ENCODE measurements at regions not wholly inside any gene's neighbourhood (a gene's known extent, or its start where the extent isn't known, plus 50 kb on each side); places are given as distances from the start of the nearest gene placed in this dataset.

GRCh38 chr2:180799141-180799540, 181.3 kb upstream of the UBE2E3 start:
- H3K9ac ChIP-seq, result no peak overlapping the region
- TF ChIP-seq PBX3 (IDR thresholded peaks at IDR 0.05) (no peak), RFX5 (IDR thresholded peaks at IDR 0.05; ENCODE audit: low read length) (no peak), FOXM1 (IDR thresholded peaks at IDR 0.05; ENCODE audit: low read depth) (no peak), FOXJ3 (CRISPR knock-in tag; IDR thresholded peaks at IDR 0.05) (no peak), POLR2AphosphoS5 (IDR thresholded peaks at IDR 0.05; ENCODE audit: low read depth, low read length) (no peak), ELF1 (IDR thresholded peaks at IDR 0.05) (no peak), RXRA (IDR thresholded peaks at IDR 0.05; ENCODE audit: borderline replicate concordance, low read depth) (no peak), MXI1 (IDR thresholded peaks at IDR 0.05; ENCODE audit: low read depth, low read length) (no peak), GABPA (IDR thresholded peaks at IDR 0.05; ENCODE audit: low read depth) (no peak), RCOR1 (IDR thresholded peaks at IDR 0.05; ENCODE audit: low read length) (no peak), RAD21 (IDR thresholded peaks at IDR 0.05; ENCODE audit: low read length) (no peak), MAX (IDR thresholded peaks at IDR 0.05; ENCODE audit: low read depth) (no peak), NFIC (IDR thresholded peaks at IDR 0.05; ENCODE audit: borderline replicate concordance) (no peak)
- TF ChIP-seq, protein P1, sequence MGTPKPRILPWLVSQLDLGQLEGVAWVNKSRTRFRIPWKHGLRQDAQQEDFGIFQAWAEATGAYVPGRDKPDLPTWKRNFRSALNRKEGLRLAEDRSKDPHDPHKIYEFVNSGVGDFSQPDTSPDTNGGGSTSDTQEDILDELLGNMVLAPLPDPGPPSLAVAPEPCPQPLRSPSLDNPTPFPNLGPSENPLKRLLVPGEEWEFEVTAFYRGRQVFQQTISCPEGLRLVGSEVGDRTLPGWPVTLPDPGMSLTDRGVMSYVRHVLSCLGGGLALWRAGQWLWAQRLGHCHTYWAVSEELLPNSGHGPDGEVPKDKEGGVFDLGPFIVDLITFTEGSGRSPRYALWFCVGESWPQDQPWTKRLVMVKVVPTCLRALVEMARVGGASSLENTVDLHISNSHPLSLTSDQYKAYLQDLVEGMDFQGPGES (IDR thresholded peaks at IDR 0.05; ENCODE audit: low read depth, low read length), result no peak
- WGBS (ENCODE audit: low lambda C conversion rate), result 77% methylated on average over 1 of the region's 1 CpG
- H3K9me2 ChIP-seq, result no peaks in the 10 kb centered on the region; the same call in 1 of the 2 replicates
- H3F3A ChIP-seq (replicated peaks; ENCODE audit: insufficient read depth), result no peaks in the 10 kb centered on the region
- H4K20me1 ChIP-seq (ENCODE audit: insufficient read depth), result no peaks in the 10 kb centered on the region
- H3K36me3 ChIP-seq (replicated peaks in 1 of 2; ENCODE audit: control insufficient read depth in 1 of 2, insufficient read depth in 2 of 2, low read length in 1 of 2), result no peaks in the 10 kb centered on the region
- no peak overlapping the region for H3K4me3 ChIP-seq (ENCODE audit: low read depth in 2 of 2, low read length in 1 of 2)
- H3K4me1 ChIP-seq (ENCODE audit: control insufficient read depth in 1 of 2, insufficient read depth in 2 of 2, low read depth in 1 of 2, low read length in 1 of 2), result no peaks in the 10 kb centered on the region
- H3K79me2 ChIP-seq (ENCODE audit: insufficient read depth), result no peaks in the 10 kb centered on the region
- H3K9me3 ChIP-seq, result no peaks in the 10 kb centered on the region; the same call in 1 of the 2 replicates
- H3K4me2 ChIP-seq, result no peak overlapping the region
- H2AFZ ChIP-seq (ENCODE audit: low read depth), result 0 out of 2 replicates have a peak overlapping the region, but pooled peaks have one; percentile 35
- H3K27me3 ChIP-seq (ENCODE audit: insufficient read depth), result no peaks in the 10 kb centered on the region
- ChIA-PET CTCF (no interaction called here), POLR2A (no interaction called here)
- no peak overlapping the region for H3K27ac ChIP-seq (ENCODE audit: low read depth in 2 of 2, low read length in 1 of 2)
- no peak for DNase-seq

DNA sequence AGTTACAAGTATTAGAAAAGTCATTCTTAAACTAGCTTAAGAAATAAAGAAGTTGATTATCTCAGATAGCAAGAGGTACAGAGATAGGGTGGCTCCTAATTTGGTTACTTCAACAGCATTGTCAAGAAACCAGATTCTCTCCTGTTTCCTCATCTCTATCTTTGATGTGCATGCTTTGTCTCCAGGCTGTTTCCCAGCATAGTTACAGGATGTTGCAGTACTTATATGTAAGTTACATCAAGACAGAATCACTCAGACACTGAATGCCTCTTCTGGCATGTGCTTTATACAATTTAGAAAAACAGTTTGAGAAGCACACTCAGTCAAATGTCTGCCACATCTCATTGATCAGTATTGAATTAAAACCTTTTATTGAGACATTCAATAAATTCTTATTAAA, 189.5 kb upstream of the UBE2E3 start:
- no peak for DNase-seq
- no peak overlapping the region for H3K9ac ChIP-seq
- no peak overlapping the region for H2AFZ ChIP-seq (ENCODE audit: low read depth)
- H3K27me3 ChIP-seq (ENCODE audit: insufficient read depth), result no peaks in the 10 kb centered on the region
- H3K27ac ChIP-seq (ENCODE audit: low read depth in 2 of 2, low read length in 1 of 2), result no peak overlapping the region
- H4K20me1 ChIP-seq (ENCODE audit: insufficient read depth), result no peaks in the 10 kb centered on the region
- no peaks in the 10 kb centered on the region; a peak in 1 of 4 replicates for H3K4me1 ChIP-seq (ENCODE audit: control insufficient read depth in 1 of 2, insufficient read depth in 2 of 2, low read depth in 1 of 2, low read length in 1 of 2)
- H3K36me3 ChIP-seq (replicated peaks in 1 of 2; ENCODE audit: control insufficient read depth in 1 of 2, insufficient read depth in 2 of 2, low read length in 1 of 2), result no peaks in the 10 kb centered on the region
- POLR2A ChIA-PET, result no interaction called here
- H3K4me3 ChIP-seq (ENCODE audit: low read depth in 2 of 2, low read length in 1 of 2), result no peak overlapping the region
- H3K9me2 ChIP-seq, result no peaks in the 10 kb centered on the region; the same call in 1 of the 2 replicates
- no peaks in the 10 kb centered on the region; the same call in 1 of the 2 replicates for H3K9me3 ChIP-seq
- no peak overlapping the region for H3K4me2 ChIP-seq
- H3F3A ChIP-seq (replicated peaks; ENCODE audit: insufficient read depth), result no peaks in the 10 kb centered on the region
- no peaks in the 10 kb centered on the region for H3K79me2 ChIP-seq (ENCODE audit: insufficient read depth)
- CTCF ChIA-PET, result no interaction called here
- TF ChIP-seq MAX (IDR thresholded peaks at IDR 0.05; ENCODE audit: low read depth), result no peak
- no peak for TF ChIP-seq MEF2A (IDR thresholded peaks at IDR 0.05; ENCODE audit: borderline replicate concordance, low read depth)
- TF ChIP-seq EZH2phosphoT487 (IDR thresholded peaks at IDR 0.05; ENCODE audit: borderline replicate concordance, low read depth), result no peak
- TF ChIP-seq, protein P1 (IDR thresholded peaks at IDR 0.05; ENCODE audit: low read depth, low read length), result no peak
- no peak for TF ChIP-seq PBX3 (IDR thresholded peaks at IDR 0.05)
- TF ChIP-seq SIN3A (IDR thresholded peaks at IDR 0.05; ENCODE audit: borderline replicate concordance, low read depth, low read length), result no peak
- TF ChIP-seq, protein P2, sequence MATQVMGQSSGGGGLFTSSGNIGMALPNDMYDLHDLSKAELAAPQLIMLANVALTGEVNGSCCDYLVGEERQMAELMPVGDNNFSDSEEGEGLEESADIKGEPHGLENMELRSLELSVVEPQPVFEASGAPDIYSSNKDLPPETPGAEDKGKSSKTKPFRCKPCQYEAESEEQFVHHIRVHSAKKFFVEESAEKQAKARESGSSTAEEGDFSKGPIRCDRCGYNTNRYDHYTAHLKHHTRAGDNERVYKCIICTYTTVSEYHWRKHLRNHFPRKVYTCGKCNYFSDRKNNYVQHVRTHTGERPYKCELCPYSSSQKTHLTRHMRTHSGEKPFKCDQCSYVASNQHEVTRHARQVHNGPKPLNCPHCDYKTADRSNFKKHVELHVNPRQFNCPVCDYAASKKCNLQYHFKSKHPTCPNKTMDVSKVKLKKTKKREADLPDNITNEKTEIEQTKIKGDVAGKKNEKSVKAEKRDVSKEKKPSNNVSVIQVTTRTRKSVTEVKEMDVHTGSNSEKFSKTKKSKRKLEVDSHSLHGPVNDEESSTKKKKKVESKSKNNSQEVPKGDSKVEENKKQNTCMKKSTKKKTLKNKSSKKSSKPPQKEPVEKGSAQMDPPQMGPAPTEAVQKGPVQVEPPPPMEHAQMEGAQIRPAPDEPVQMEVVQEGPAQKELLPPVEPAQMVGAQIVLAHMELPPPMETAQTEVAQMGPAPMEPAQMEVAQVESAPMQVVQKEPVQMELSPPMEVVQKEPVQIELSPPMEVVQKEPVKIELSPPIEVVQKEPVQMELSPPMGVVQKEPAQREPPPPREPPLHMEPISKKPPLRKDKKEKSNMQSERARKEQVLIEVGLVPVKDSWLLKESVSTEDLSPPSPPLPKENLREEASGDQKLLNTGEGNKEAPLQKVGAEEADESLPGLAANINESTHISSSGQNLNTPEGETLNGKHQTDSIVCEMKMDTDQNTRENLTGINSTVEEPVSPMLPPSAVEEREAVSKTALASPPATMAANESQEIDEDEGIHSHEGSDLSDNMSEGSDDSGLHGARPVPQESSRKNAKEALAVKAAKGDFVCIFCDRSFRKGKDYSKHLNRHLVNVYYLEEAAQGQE (IDR thresholded peaks at IDR 0.05; ENCODE audit: low read depth, low read length), result no peak
- TF ChIP-seq TCF12 (IDR thresholded peaks at IDR 0.05), result no peak

Data from SK-N-SH (cell line).